Hepatic stellate cell (primary cell): ENCODE measurements at regions not wholly inside any gene's neighbourhood (a gene's known extent, or its start where the extent isn't known, plus 50 kb on each side); places are given as distances from the start of the nearest gene placed in this dataset.

Source experiments
- DNase-seq: peaks from one replicate; pipeline ENCODE4 v3.0.0; 2011; ENCODE audit warnings: low spot score

GRCh38 chr21:41631564-41632461 lies 123.9 kb upstream of the TMPRSS2 start:
- no peak for DNase-seq

GRCh38 chr21:41630917-41631316 lies 123.0 kb upstream of the TMPRSS2 start:
- DNase-seq: no peak

DNA sequence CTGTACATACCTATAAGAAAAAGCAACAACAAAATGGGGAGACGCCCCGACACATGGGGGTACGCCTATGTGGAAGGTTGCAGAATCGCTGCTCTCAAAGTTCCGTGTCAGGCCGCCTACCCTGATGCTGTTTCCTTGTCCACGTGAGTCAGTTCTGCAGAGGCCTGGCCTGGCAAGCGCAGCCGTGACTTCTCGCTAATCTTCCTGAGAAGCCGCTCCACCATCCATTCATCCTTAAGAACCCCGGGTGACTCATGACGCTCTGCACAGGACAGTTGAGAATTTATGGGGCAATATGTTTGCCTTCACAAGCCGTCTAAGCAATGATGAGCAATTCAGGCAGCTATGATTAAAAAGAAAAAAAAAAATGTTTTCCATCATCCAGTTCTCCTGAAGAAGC lies 122.3 kb upstream of the TMPRSS2 start:
- peak; percentile 47 for DNase-seq

DNA sequence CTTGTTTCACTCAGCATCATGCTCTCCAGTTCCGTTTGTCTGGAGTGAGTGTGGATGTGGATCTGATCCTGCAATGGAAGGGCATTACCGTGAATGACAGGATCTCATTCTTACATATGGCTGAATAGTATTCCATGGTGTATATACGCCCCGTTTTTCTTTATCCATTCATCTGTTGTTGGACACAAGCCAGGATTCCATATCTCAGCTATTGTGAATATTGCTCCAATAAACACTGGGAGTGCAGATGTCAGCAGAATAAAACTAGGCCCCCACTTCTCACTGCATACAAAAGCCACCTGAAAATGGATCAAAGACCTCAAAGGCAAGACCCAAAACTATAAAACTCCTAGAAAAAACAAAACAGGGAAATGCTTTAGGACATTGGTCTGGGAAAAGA lies 120.3 kb upstream of the TMPRSS2 start:
- DNase-seq: no peak

DNA sequence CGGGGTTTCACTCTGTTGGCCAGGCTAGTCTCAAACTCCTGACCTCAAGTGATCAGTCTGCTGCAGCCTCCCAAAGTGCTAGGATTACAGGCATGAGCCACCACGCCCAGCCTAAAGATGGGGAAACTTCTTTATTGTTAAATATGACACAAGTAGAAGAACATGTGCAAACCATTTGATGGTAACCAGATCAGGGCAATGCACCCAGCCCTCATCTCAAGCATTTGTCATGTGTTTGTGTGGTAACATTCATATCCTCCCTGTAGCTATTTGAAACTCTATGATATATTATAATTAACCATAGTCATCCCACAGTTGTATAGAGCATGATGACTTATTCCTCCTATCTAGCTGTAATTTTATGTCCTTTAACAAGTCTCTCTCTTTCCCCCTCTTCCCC lies 119.5 kb upstream of the TMPRSS2 start:
- no peak for DNase-seq

DNA sequence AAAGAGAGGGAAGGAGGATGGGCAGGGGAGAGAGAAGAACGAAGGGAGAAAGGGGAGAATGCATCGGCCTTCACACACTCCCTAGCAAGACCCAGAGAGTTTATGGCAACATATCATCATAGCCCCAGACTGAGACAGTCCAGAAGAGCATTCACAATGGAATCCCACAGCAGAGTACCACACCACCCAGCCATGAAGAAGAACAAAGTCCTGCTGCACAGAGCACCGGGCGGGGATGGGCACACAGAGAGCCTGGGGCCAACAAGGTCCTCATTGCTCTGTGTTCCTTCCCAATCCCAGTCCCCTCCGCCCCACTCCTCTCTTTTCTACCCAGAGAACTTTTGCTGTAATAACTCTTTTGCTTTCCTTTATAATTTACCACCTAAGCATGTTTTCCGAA lies 118.1 kb upstream of the TMPRSS2 start:
- no peak for DNase-seq

- no peak for DNase-seq
These were observed 117.5 kb upstream of the TMPRSS2 start for GRCh38 chr21:41625428-41625827.

DNA sequence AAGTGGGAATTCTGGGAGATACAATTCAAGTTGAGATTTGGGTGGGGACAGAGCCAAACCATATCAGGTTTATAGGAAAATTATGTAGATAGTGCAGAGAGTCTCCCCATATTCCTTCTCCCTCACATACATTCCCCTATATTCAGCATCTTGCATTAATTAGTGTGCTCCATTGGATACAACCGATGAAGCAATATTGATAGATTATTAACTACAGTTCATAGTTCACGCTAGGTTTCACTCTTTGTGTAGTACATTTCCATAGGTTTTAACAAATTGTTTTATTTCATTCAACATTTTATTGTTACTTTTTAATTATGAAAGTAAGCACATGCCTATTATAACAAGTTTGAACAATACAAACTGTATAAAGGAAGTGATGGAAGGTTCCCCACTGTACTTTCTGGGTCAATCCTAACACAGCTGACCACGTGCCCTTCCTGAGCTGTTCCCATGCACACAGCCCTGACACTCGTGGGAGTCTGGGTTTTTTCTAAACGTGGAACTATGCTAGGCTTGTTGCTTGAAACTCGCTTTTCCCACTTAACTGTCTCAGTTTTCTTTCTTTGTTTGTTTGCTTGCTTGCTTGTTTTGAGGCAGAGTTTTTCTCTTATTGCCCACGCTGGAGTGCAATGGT lies 116.8 kb upstream of the TMPRSS2 start:
- no peak for DNase-seq

DNA sequence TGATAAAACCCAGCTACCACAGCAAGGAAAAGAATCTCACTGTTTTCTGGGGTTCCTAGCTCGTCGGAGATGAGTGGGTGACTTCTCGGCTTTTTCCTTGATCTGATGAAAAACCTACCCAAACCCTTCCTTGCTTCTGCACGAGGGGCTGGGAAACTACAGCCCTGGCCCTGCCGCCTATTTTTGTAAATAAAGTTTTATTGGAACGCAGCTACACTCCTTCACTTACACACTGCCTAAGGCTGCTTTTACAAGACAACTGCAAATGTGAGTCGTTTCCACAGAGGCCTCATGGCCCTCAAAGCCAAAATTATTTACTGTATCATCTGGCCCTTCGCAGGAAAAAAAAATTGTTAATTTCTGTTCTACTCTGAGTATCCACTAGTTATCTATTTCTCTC lies 116.0 kb upstream of the TMPRSS2 start:
- no peak for DNase-seq

GRCh38 chr21:41622831-41623548 lies 115.0 kb upstream of the TMPRSS2 start:
- DNase-seq: no peak

DNA sequence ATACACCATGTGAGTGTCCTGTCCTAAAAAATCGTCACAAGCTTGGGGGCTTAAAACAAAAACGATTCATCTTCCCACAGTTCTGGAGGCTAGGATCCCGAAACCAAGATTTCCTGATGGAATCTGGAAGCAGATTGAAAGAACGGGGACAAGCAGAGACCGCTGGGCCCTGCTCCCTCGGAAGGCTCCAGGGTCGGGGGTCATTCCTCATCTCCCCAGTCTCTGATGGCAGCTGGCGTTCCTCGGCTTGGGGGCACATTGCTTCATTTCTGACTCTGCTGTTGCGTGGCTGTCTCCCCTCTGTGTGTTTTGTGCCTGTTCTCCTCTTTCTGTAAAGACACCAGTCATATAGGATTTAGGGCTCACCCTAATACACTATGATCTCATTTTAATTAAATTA lies 114.2 kb upstream of the TMPRSS2 start:
- no peak for DNase-seq

DNA sequence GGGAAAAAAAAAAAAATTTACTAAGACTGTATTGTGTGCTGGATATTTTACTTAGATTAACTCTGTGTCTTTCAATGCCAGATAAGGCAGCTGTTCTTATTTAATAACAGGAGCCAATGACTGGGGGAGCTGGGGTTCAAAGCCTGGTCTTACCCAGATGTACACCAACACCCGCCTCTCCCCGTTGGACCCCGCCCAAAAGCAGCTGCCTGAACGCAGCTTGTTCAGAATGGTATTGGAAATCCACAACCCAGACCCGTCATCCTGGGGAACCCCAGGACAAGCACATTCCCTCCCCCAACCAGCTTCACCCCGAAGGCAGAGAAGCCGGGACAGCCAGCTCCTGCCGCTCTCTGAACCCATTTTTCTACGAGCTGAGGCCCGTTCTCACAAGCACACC lies 113.6 kb upstream of the TMPRSS2 start:
- no peak for DNase-seq

DNA sequence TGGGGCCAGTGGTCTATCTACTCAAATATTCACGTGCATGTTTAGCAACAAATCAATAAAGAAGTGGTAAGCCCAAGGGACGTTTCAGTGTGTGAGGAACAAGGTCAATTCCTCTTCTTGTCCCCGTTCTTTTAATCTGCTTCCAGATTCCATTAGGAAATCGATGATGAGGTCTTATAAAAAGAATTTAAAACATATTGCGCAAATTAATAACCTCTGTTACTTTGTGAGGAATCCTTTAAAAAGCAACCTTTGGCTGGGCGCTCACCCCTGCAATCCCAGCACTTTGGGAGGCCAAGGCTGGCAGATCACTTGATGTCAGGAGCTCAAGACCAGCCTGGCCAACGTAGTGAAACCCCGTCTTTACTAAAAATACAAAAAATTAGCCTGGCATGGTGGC lies 113.0 kb upstream of the TMPRSS2 start:
- DNase-seq: no peak

DNA sequence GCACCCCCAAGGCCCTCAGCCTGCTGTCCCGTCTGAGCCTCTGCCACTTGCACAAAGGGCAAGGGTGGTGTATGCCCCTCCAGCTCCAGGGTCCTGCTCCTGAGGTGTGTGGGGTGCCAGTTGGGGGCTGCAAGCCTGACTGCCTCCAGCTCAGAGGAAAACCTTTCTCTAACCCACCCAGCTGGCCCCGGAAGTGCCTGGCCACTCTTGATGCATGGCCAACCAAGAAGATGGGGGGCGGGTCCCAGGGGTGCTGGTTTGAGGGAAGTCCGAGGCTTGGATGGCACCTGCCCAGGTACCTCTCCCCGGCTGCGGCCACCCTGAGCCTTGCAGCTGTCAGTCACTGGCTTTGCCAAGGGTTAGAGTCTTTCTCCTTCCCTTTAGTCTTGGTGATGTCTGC lies 112.6 kb upstream of the TMPRSS2 start:
- no peak for DNase-seq

- DNase-seq: peak; percentile 92
These were observed 108.2 kb upstream of the TMPRSS2 start for GRCh38 chr21:41616031-41616591.

- peak; percentile 96 for DNase-seq
These were observed 107.7 kb upstream of the TMPRSS2 start for GRCh38 chr21:41615613-41616012.

- DNase-seq: no peak
These were observed 106.6 kb upstream of the TMPRSS2 start for GRCh38 chr21:41614511-41614910.

- DNase-seq: no peak
These were observed 105.6 kb upstream of the TMPRSS2 start for GRCh38 chr21:41613533-41613909.

GRCh38 chr21:41612674-41613532 lies 104.9 kb upstream of the TMPRSS2 start:
- DNase-seq: peak; percentile 97

- DNase-seq: no peak
These were observed 104.1 kb upstream of the TMPRSS2 start for GRCh38 chr21:41611966-41612606.

DNA sequence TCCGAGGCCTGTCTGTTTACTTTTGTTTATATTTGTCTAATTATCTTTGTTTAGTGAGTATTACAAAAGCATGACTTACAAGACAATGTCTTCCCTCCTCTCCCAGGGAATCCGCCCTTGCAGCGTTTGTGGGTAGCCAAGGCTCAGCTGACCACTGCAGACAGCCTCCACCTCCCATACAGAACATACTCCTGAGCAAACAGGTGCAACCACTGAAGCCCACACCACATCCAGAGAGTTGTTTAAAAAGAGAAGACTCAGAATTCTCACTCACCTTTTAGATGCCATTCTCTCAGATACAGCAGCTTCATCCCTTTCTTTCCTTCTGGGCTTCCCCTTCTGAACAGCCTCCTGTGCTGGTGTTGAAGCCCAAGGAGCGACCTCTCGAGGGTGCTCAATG lies 103.5 kb upstream of the TMPRSS2 start:
- DNase-seq: no peak
